Calu3 (cell line): ENCODE measurements at regions not wholly inside any gene's neighbourhood (a gene's known extent, or its start where the extent isn't known, plus 50 kb on each side); places are given as distances from the start of the nearest gene placed in this dataset.

Source experiments
- BruUV-seq: library from RNA; stranded (reverse); fragments of 400-500 nt; replicated peaks from 2 replicates; lab custom pipeline; 2021; lab: Mats Ljungman, UMichigan
- CTCF ChIA-PET: fragments of 300-600 bp; sonication (Branson Sonifier 250); formaldehyde crosslinking; loops from one replicate; lab custom pipeline; 2022; ENCODE audit warnings: antibody characterized with exemption; lab: Charles Lee
- DNase-seq: peaks from one replicate; pipeline ENCODE4 v3.0.0; 2022
- H3K27ac Mint-ChIP-seq: one replicate; pipeline ENCODE4 v1.8.0; 2022; ENCODE audit warnings: mixed read lengths; ENCODE audit not compliant: unreplicated experiment
- H3K27me3 Mint-ChIP-seq: one replicate; pipeline ENCODE4 v1.8.0; 2022; ENCODE audit warnings: mixed read lengths; ENCODE audit not compliant: unreplicated experiment
- H3K36me3 Mint-ChIP-seq: one replicate; pipeline ENCODE4 v1.8.0; 2022; ENCODE audit warnings: mild to moderate bottlenecking, moderate library complexity, mixed read lengths; ENCODE audit not compliant: insufficient read depth, unreplicated experiment
- H3K4me1 Mint-ChIP-seq: one replicate; pipeline ENCODE4 v1.8.0; 2022; ENCODE audit warnings: mild to moderate bottlenecking, low read depth, mixed read lengths; ENCODE audit not compliant: unreplicated experiment
- H3K4me3 Mint-ChIP-seq: one replicate; pipeline ENCODE4 v1.8.0; 2022; ENCODE audit warnings: mild to moderate bottlenecking, low read depth, moderate library complexity, mixed read lengths; ENCODE audit not compliant: unreplicated experiment
- H3K9me3 Mint-ChIP-seq: one replicate; pipeline ENCODE4 v1.8.0; 2022; ENCODE audit warnings: low read depth, mixed read lengths; ENCODE audit not compliant: unreplicated experiment
- intact Hi-C: fragments of 100-400 bp; cut with micrococcal nuclease; formaldehyde crosslinking; loops from one replicate; pipeline ENCODE4 v1.10.0; 2022; ENCODE audit not compliant: unreplicated experiment
- TF ChIP-seq, protein P1 (sequence below): fragments of 200-600 bp; IDR thresholded peaks from one replicate; pipeline ENCODE4 v1.8.0; 2022; ENCODE audit warnings: antibody characterized with exemption; ENCODE audit not compliant: unreplicated experiment

DNA sequence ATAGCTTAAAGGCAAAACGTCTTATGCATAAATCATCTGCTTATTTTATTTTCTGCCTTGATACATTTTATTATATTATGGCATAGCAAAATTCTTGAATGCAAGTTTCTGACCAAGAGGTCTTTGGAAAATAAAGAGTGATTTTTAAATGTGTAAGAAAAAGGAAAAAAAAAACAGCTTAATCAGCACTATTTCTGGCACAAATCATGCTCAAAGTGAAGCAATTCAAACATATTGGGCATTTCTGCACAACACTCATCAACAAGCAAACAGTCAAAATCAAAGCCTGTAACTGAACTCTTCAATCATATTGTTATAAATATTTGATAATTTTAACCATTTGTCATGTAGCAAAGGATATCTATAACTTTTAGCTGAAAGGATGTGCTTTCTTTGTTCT, 250.9 kb downstream of the PTPRC start:
- no peak for DNase-seq
- peaks cover 38% of the 10 kb centered on the region for H3K36me3 Mint-ChIP-seq
- peak overlapping the region; percentile 16 for H3K27ac Mint-ChIP-seq
- peak overlapping the region; percentile 39 for H3K4me3 Mint-ChIP-seq
- CTCF ChIA-PET, result no interaction called here
- no peaks in the 10 kb centered on the region for H3K9me3 Mint-ChIP-seq
- BruUV-seq, result no TSS peak
- intact Hi-C loops, result no loop called here
- TF ChIP-seq, protein P1, sequence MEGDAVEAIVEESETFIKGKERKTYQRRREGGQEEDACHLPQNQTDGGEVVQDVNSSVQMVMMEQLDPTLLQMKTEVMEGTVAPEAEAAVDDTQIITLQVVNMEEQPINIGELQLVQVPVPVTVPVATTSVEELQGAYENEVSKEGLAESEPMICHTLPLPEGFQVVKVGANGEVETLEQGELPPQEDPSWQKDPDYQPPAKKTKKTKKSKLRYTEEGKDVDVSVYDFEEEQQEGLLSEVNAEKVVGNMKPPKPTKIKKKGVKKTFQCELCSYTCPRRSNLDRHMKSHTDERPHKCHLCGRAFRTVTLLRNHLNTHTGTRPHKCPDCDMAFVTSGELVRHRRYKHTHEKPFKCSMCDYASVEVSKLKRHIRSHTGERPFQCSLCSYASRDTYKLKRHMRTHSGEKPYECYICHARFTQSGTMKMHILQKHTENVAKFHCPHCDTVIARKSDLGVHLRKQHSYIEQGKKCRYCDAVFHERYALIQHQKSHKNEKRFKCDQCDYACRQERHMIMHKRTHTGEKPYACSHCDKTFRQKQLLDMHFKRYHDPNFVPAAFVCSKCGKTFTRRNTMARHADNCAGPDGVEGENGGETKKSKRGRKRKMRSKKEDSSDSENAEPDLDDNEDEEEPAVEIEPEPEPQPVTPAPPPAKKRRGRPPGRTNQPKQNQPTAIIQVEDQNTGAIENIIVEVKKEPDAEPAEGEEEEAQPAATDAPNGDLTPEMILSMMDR, result no peak
- H3K27me3 Mint-ChIP-seq, result no peaks in the 10 kb centered on the region
- H3K4me1 Mint-ChIP-seq, result peaks cover 50% of the 10 kb centered on the region

DNA sequence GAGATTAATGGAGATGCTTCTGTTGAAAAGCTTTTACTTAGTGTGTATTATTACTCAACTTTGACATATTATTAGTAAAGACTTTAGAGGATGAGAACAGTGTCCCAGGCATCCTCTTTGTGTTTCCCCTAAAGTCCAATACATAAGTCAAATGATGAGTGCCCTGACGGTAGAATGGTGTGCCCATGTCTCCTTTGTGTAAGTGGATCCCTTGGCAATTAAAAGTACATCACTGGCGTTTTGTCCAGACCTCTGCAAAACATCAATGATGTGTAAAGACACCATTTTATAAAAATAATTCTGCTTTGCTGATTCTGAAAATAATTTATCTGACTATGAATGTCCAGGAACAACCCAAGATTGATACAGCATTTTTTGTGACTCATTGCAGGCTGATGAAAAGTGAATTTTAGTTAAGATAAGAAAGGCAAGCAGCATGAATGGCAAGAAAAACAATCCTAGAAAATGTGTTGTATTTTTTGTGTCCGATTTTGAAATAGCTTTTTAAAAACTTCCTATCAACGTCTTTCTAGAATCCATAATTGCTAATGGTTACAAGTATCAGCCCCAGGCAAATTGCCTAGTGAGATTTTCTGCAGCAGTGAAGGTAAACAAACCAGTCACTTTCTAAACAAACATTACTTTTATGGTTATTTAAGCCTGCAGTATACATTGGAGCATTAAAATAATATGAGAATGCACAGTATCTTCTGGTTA, 251.5 kb downstream of the PTPRC start:
- no peak for DNase-seq
- peak overlapping the region; percentile 39 for H3K4me3 Mint-ChIP-seq
- H3K27me3 Mint-ChIP-seq, result no peaks in the 10 kb centered on the region
- peaks cover 40% of the 10 kb centered on the region for H3K36me3 Mint-ChIP-seq
- CTCF ChIA-PET, result no interaction called here
- peaks cover 54% of the 10 kb centered on the region for H3K4me1 Mint-ChIP-seq
- TF ChIP-seq, protein P1, result no peak
- no TSS peak for BruUV-seq
- H3K9me3 Mint-ChIP-seq, result no peaks in the 10 kb centered on the region
- intact Hi-C loops, result no loop called here
- H3K27ac Mint-ChIP-seq, result peak overlapping the region; percentile 16

DNA sequence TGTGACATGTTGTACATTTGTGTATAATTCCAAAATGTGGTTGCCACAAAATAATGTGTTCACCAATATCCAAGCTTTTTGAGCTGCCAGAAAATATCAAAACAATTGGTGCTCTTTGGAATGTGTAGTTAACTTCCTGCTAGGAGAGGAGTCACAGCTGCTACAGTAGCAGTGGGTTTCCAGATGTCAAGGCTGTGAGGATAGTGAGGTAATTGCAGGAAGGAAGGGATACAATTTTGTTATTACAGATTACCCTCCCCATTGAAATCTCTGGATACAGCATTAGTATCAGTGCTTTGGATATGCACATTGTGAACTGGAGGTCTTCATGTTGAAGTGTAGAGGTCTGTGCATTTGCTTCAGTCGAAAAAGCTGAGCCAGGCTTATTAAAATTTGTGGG, 253.2 kb downstream of the PTPRC start:
- H3K27ac Mint-ChIP-seq, result peak overlapping the region; percentile 84
- peaks cover 51% of the 10 kb centered on the region for H3K4me1 Mint-ChIP-seq
- no TSS peak for BruUV-seq
- intact Hi-C loops, result no loop called here
- CTCF ChIA-PET, result interaction anchor here (1.2 kb wide), 1 partner anchor 9 kb away, joined by 3 read pairs; no protein-coding TSS in a partner anchor
- no peaks in the 10 kb centered on the region for H3K9me3 Mint-ChIP-seq
- H3K36me3 Mint-ChIP-seq, result peaks cover 42% of the 10 kb centered on the region
- no peaks in the 10 kb centered on the region for H3K27me3 Mint-ChIP-seq
- no peak overlapping the region for H3K4me3 Mint-ChIP-seq
- TF ChIP-seq, protein P1, result no peak
- no peak for DNase-seq

DNA sequence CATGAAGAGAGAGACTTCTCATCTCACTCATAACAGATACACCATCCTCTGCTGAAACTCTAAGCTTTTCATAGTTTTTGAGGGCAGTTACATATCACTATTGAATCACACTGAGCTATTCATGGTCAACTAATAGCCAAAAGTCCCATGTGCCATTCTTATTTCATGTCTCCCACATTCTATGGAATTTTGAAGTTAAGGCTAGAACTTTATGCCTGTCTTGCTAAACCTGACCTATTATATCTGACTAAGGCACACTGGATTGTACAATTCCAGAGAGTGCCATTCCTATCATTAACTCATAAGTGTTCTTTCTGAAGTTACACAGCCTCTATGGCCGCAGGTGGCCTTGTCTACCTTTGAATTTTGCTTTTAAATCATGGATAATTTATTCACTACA, 254.3 kb downstream of the PTPRC start:
- no TSS peak for BruUV-seq
- no peak for DNase-seq
- H3K4me3 Mint-ChIP-seq, result no peak overlapping the region
- no peak overlapping the region for H3K27ac Mint-ChIP-seq
- intact Hi-C loops, result no loop called here
- H3K27me3 Mint-ChIP-seq, result no peaks in the 10 kb centered on the region
- TF ChIP-seq, protein P1, result no peak
- CTCF ChIA-PET, result no interaction called here
- H3K36me3 Mint-ChIP-seq, result peaks cover 51% of the 10 kb centered on the region
- H3K9me3 Mint-ChIP-seq, result no peaks in the 10 kb centered on the region
- peaks cover 51% of the 10 kb centered on the region for H3K4me1 Mint-ChIP-seq
